ENCODE measurements at regions not wholly inside any gene's neighbourhood (a gene's known extent, or its start where the extent isn't known, plus 50 kb on each side); places are given as distances from the start of the nearest gene placed in this dataset.

DNA sequence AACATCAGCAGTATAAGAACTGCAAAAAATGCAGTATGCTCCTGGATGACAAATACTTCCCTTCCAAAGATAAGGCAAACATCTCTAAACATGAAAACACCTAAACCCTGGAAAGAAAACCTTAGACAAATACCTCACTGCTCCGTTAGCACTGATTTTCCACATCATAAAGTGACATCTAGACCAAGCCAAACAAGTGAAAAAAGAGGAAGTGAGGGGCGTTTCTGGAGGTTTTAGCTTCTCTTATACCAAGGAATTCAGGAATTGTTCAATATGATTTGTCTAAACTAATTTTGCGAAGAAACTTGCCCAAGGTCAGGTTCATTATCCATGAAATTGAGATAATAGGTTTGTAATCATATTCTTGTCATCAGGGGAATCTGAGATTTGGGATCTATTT lies 279.7 kb downstream of the ADRA2A start:
- DNase-seq: no peak

DNA sequence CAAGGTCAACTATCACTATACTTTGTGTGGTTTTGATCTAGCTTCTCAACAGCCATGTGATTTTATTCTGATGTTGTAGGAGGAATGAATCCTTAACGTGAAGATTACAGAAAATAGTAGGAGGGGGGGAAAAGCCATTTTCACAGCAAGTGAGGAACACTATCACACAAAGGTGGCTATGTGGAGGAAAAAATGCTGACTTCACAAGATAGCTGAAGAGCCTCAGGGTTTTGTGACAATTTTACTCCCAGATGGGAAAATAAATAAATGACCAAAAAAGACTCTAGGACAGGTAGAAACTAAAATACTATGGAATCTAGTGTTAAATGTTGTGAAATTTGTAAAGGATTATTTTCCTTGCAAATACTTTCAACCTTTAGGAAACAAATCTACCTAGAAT lies 281.0 kb downstream of the ADRA2A start:
- no peak for DNase-seq

DNA sequence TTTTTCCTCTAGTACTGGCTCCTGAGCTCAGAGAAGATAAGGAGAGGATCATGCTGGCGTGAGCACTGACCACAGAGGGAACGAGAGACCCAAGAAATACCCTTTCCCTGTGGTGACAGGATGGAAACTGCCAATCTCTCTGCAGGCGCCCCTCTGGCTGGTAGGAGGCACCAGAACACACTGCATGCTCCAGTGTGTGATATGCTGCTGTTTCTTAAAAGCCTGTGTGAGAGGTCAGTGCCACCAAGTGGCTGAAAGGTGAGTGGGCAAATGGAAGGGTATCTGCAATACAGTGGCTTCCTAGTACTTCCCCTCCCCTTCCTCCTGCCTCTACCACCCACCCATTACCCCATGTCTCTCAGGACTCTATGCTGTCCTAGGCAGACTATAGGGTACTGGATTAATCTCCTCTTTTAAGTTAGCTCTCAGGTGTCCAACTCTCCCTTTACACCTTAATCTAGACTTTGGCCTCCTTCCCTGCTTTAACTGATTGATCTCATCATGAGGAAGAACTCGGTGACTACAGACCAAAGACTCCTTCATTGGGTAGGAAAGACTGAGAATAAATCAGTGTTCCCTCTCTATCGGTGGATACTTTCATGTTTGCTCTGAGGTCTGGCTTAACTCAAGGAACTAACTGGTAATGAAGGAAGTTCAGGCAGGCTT lies 283.6 kb downstream of the ADRA2A start:
- peak; percentile 1 for DNase-seq

DNA sequence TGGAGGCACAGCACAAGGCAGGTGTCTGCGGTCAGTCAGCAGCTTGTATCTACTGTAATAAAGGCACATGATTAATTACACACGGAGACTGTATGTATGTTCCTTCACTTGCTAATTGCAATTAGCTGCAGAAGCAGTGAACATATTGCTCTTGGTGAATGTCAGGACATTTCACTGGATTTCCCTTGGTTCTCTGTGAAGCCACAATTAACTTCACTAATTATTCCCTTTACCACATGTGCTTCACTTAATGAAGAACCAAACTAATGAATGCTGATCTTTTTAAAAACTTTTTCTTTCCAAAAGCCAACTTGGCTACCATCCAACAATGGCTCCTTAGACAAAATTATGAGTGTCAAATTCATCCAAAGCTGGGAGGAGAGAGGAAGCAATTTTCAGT lies 290.7 kb downstream of the ADRA2A start:
- no peak for DNase-seq

DNA sequence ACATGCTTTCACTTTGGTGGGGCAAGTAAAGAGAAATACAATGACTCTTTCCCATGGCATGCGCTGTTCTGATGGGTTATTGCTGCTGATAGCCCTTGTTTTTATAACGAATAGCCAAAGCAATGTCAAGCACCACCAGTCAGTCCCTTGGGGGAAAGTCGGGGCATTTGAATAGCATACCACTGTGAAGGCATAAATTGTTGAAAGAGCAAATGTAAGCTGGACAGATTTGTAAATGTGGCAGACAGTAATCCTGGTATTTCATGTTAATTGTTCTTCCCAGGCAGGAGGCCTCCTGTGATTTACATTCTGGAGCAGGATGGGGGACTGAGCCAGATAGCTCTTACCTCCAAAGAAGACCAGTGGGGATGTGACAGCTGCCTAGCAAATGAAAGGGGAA lies 293.3 kb downstream of the ADRA2A start:
- no peak for DNase-seq

DNA sequence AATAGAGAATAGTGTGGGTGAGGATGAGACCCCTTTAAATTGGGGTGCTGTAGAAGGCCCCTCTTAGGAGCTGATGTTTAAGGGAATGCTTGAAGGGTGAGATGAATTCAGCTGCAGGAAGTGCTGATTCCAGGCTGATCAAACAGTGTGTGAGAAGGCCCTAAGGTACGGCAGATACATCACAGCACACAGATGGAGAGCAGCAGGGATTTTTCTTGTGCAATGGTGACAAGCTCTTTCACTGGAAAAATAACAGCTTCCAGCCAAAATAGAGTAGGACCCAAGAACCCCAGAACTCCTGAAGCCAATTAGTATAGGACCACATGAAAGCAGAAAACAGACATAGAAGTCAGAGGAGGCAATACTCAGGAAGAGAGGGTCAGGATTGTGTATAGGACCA lies 296.9 kb downstream of the ADRA2A start:
- no peak for DNase-seq

DNA sequence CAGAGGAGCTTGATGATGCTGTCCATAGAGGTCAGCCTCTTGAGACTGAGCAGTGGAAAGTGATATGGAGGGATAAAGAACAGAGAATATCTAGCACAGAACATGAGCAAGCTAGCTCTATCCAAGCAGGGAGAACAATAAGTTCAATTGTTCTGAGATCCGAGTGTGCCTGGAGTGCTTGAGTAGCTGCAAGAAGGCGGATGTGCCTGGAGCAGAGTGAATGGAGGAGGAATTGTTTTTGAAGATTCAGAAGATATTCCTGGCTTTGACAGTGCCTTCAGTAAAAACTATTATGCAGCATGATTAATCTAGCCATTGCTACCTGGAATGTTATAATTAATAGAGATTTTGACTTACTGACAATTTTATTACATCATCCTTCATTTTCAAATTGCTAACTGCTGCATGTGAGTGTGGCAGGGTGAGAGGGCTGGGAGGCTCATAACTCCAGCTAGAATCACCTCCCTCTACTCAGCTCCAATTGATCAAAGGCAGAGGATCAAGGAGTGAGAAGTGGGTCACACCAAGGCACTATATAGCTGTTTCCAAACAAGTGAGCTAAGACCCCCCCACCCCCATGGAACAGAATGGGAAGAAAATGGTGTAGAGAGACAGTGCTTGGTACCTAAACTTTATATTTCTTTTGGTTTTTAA lies 302.8 kb downstream of the ADRA2A start:
- no peak for DNase-seq

DNA sequence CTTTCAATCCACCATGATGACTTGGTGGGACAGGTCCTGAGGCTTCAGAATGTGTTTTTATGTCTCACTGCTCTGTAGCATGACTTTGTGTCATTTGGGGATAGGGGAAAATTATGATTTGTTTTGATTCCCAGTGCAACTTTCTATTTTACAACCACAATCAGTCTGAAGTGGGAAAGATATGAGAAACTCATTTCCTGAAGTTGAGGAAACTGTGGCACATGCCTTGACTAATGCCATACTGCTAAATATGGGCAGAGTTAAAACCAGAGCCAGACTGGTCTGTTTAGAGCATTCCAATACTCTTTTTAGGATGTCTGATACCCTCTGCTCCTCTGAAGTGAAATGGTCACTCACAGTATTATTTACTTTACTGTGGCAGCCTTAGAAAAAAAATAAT lies 307.7 kb downstream of the ADRA2A start:
- no peak for DNase-seq

DNA sequence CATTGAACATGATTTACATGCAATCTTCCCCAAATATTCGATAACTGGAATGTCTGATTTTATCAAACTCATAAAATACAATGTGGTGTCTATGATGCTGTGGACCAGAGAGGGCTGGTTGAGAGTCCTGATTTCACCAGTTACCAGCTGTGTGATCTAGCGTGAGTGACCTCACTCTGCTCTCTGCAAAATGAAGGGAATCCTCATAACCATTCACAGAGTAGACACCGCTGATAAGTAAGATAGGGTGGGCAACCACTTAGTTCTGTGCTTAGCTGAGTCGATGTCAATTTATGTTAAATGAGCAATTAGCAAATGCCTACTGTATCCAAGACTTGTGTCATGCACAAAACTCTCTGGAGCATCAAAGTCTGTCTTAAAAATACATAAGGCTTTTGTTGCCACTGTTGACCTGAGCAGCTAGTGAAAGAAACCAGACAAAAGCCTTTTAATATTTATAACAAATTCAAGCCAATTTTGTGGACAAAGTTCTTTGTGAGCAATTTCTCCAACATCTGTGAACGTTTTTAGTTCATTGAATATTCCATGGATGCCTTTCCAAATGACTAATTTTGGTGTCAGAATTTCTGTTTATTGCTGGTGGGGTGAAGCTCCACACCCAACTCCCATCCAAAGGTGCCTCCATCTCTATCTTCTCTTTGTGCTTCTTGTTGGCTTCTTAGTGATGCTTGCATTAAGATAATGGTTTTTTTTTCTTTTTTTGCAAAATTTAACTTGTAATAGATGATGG lies 314.2 kb downstream of the ADRA2A start:
- DNase-seq: no peak

DNA sequence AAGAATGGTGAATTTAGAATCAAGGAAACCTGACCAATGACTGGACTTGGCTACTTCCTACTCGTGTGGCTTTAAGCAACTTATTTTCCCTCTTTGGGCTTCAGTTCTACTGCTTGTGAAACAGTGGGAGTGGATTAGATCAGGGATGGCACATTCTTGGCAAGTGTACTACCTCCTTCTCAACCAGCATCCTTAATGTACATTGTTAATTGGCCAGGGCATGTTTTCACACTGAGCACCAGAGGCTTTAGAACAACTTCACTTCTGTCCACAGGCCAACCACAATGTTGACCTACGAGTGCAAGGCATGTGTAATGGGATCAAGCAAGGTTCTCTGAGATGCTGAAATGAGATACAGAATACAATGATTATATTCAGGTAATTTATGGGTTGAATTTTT lies 315.3 kb downstream of the ADRA2A start:
- DNase-seq: no peak

DNA sequence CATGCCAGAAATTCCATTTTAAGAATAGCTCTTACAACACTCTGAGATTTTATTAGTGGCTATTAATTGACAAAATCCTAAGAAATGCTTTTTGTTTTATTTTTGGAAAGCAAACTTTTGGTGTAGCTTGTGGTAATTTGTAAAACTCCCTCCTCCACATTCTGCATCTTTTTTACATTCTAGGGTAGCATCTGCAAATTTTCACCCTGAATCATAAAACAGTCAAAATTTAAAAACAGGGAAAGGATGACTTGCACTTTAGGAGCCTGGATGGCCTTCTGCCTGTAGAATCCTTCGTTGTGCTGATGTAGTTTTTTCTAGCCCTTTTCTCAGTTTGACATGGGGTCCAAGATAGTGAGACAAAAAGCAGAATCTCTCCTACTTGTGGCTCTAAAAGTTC lies 316.1 kb downstream of the ADRA2A start:
- no peak for DNase-seq

DNA sequence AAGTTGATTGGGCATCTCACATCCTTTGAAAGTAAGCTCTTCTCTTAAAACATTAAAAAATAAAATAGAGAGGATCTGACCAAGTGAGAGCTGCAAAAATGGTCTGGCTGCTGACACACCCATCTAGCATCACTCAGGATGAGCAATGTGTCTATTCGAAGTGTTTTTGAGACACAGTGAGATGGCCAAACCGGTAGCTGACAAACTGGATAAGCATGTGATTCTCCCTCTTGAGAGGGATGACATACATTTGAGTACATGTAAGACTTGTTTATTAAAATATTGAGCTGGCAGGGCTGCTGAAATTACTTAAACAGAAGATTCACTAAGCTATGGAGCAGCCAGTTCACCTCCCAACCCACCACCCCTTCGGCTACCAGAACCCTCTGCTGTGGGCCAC lies 333.9 kb downstream of the ADRA2A start:
- no peak for DNase-seq

DNA sequence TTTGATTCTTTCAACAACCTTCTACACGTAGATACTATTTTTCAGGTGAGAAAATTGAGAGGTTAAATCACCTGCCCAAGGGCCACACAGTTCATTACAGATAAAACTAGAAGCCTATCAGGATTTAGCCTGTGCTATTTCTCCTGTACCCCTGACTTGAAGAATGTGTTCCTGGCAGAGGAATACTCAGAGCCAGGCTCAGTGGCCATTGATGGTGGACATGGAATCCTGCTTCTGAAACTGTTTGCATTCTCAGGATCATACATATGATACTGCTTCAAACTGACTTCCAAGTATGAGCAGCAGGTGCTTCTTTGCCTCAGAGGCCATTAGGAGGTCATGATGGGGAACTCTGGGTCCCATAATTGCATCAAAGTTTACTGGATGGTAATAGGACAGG lies 348.6 kb downstream of the ADRA2A start:
- no peak for DNase-seq

DNA sequence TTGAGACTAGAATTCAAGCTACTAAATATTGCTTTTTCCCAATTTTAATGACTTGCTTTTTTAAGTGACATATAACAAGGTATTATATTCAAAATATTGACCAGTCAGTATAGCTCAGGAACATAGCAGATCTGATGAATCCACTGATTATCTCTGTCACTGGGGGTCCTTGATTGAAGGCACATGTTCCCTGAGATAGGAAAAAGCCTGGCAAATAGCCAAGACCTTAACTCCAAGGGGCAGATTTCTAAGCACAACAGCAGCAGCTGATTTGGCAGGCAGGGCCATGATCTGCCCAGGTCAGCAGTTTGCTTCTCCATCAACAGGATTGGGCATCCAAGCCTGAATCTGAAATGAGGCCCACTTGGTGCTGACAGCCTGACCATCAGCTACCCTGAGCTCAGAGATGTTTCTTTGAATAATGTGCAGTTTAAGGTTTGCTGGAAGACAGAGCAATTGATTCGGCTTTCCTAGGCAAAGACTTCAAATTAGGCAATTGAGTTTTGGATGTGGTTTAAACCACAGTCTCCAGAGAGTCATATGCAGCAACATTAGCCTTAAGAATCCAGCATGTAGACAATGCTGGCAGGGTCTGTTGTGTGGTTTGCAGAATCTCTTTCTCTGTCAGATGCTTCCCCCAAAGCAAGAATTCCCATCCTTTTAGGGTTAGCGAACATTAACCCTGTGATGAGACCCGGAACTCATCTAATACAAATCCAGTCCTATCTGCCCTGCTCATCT lies 352.6 kb downstream of the ADRA2A start:
- no peak for DNase-seq

DNA sequence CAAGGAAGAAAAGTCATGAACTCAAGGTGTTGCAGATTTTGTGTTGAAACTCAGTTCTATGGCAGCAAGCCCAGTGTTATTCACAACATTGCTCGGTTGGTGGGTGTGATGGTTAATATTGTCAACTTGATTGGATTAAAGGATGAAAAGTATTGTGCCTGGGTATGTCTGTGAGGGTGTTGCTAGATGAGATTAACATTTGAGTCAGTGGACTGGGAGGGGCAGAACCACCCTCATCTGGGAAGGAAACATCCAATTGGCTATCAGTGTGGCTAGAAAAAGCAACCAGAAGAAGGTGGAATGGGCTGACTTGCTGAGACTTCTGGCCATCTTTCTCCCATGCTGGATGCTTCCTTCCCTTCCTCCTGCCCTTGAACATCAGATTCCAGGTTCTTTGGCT lies 353.2 kb downstream of the ADRA2A start:
- DNase-seq: no peak

DNA sequence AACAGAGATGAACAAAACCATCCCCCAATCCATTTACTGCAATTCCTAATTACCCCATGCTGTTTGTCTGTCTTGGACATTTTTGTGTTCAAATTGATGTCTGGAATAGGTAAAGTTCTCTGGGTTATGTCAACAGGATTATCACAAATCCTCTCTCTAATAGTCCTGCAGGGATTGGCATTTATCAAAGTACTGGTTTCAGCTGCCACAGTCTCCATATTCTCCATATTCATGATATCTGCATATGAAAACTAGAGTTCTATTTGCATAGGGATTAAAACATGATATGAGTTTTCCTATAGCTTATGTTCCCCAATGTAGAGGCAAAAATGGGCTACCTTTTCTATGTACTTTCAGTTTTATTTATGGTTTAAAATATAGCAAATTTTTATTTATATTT lies 355.8 kb downstream of the ADRA2A start:
- DNase-seq: no peak

DNA sequence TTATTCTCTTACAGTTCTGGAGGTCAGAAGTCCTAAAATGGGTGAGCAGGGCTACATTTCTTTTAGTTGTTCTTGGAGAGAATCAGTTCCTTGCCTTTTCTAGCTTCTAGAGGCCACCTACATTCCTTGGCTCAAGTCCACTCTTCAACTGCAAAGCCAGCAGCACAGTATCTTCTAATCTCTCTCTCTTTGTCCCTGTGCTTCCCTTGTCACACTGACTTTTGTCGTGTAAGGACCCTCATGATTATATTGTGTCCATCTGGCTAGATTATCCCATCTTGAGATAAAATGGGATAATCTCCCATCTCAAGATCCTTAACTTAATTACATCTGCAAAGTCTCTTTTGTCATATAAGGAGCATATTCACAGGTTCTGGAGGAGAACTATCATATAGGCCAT lies 359.0 kb downstream of the ADRA2A start:
- DNase-seq: no peak

DNA sequence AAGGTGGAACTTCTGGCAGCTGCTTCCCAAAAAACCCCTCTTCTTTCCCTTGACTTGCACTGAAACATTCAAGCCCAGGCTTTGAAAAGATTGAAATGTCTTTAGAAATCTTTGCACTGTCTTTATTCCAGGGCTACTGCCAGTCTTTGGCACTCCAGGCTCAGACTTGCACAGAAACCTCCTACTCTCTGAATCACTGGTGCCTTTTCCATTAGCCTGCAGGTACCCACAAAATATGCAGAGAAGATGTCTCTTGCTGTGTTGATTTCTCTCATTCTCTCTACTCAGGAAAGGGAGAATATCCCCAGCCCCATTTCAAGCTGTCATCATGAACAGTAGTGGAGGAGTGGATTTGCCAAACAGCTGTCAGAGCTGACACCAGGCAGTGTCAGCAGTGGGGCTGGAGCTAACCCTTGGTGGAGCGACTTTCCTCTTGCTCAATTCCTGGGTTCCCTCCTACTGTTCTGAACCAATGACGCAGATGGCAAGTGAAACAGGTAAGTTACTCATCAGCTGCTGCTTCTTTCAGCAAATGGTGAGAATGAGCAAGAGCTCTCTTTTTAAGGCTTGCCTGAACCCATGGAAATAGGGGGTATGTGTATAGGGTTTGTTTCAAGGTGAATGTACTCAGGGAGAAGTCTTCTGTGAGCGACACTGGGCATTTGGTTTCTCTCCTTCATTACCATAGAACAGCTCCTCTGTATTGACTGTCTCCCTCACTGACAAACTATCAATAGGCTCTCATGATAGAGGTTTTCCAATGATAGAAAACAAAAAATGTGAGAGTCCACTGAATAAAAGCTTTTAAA lies 362.4 kb downstream of the ADRA2A start:
- no peak for DNase-seq

DNA sequence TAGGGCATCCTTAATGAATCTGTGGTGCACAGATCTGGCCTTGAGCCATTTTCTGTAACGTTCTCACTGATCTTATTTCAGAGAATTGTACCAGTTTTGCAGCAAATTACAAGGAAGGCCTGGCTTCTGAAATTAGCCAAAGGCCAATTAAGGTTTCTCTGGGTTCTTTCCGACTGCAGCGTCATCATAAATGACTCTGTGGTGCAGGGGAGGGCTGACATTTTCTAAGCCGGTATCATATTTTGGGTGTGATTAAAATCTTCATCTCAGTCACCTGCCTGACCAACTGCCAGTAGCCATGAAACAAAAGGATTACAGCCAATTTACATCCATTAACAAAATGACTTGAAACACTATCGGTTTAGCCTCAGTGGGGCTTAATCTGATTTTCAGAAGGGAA lies 363.7 kb downstream of the ADRA2A start:
- DNase-seq: no peak

DNA sequence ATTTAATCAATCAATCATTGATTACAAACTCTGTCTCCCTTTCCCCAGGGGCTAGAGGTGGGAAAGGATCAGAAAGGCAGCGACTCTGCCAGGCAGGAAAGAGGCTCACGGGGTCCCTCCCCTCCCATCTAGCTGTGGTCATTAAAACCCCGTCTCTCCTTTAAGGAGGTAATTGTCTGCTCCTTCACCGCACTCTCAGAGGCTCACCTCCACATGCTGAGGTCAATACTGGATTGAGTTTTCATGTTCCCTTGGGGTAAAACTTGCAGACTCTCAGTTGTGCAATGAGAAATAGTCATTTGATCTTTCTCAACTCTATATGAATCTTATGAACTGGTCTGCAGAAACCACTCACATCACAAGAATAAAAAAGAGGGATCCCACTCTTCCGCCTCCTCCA lies 368.8 kb downstream of the ADRA2A start:
- no peak for DNase-seq

DNA sequence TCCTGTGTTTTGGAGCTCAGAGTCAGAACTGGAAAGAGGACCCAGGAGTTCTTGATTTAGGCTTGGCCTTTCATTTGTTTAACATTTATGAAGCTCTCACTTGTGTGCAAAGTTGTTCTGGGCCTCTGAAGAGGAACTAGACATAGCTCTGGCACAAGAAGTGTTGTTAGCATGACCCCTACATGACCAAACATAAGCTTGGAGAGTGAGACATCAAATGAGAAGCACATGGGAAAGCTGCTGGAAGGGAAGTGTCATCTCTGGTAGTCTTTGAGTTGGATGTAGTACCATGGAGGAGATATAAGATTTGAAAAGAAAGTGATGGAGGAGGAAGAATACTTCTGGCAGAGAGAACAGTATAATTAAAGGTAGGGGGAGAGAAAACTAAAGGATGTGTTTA lies 370.1 kb downstream of the ADRA2A start:
- no peak for DNase-seq

DNA sequence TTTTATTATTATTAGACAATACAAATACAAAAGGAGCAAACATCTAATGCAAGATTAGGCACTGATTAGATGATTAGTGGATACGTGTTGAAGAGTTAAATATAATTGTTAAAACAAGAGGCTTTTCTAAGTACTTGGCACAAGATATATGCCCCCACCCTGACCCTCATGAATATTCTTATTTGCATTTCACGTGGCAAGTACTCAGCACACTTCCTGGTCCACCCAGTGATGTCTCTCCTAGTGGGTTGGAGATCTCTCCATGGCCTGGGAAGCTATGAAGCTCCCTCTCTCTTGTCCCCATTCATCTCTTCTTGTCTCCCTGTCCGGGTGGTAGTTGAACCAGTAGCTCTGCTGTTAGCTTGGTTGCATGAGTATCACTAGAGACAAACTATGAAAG lies 375.3 kb downstream of the ADRA2A start:
- DNase-seq: no peak
